Activated CD8-positive, alpha-beta T cell treated with anti-CD3 and anti-CD28 coated beads for 36 hours (primary cell): ENCODE measurements at regions not wholly inside any gene's neighbourhood (a gene's known extent, or its start where the extent isn't known, plus 50 kb on each side); places are given as distances from the start of the nearest gene placed in this dataset.
"Not testable (repeated sequence)": the region's sequence is repeated elsewhere in the genome, so short reads cannot be mapped to it uniquely, and the experiment has no call there.

Source experiments
- ATAC-seq: fragments of 200-7000 bp; cut with Tn5 transposase; one replicate; pipeline ENCODE4 v1.10.0; 2021; ENCODE audit warnings: mild to moderate bottlenecking, moderate library complexity
- CTCF ChIA-PET: fragments of 350-600 bp; sonication (Branson Sonifier 250); formaldehyde crosslinking; loops from one replicate; lab custom pipeline; 2021; ENCODE audit warnings: antibody characterized with exemption; lab: Charles Lee
- POLR2A ChIA-PET: fragments of 350-600 bp; sonication (Branson Sonifier 250); formaldehyde crosslinking; loops from one replicate; lab custom pipeline; 2021; ENCODE audit warnings: antibody characterized with exemption; lab: Charles Lee
- DNase-seq: peaks from one replicate; pipeline ENCODE4 v3.0.0-alpha.2; 2020
- H3K27ac Mint-ChIP-seq: one replicate; pipeline ENCODE4 v1.8.0; 2021; ENCODE audit warnings: mild to moderate bottlenecking, mixed read lengths
- H3K27me3 Mint-ChIP-seq: one replicate; pipeline ENCODE4 v1.8.0; 2021; ENCODE audit warnings: mixed read lengths
- H3K36me3 Mint-ChIP-seq: one replicate; pipeline ENCODE4 v1.8.0; 2021; ENCODE audit warnings: low read depth, mixed read lengths
- H3K4me1 Mint-ChIP-seq: one replicate; pipeline ENCODE4 v1.8.0; 2021; ENCODE audit warnings: low read depth, mixed read lengths
- H3K4me3 Mint-ChIP-seq: one replicate; pipeline ENCODE4 v1.8.0; 2021; ENCODE audit warnings: mild to moderate bottlenecking, moderate library complexity, mixed read lengths
- H3K9me3 Mint-ChIP-seq: one replicate; pipeline ENCODE4 v1.8.0; 2021; ENCODE audit warnings: mixed read lengths
- intact Hi-C: fragments of 100-400 bp; cut with micrococcal nuclease; formaldehyde crosslinking; loops from one replicate; pipeline ENCODE4 v1.10.0; 2022
- TF ChIP-seq, protein P1 (sequence below): fragments of 200-600 bp; IDR thresholded peaks from one replicate; pipeline ENCODE4 v1.8.0; 2022; ENCODE audit warnings: antibody characterized with exemption, mild to moderate bottlenecking

DNA sequence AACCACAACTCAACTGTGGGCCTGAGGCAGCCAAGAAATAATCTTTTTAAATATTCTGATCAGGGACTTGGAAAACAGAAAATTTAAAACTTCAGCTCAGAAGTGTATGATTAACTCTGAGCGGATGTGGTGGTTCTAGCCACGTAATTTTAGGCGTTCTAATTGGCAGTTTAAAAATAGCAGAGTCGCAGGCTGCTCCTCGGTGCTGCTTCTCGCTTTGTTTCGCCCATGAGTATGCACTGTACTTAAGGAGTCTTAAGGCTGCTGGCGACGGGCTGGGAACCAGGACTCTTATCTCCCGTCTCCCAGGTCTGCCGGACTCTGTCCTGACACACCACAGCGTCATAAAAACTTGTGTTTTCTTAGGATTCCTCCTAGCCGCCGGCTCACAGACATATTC lies 113.4 kb upstream of the PELI2 start:
- CTCF ChIA-PET: no interaction called here
- peaks cover 39% of the 10 kb centered on the region for H3K4me1 Mint-ChIP-seq
- TF ChIP-seq, protein P1, sequence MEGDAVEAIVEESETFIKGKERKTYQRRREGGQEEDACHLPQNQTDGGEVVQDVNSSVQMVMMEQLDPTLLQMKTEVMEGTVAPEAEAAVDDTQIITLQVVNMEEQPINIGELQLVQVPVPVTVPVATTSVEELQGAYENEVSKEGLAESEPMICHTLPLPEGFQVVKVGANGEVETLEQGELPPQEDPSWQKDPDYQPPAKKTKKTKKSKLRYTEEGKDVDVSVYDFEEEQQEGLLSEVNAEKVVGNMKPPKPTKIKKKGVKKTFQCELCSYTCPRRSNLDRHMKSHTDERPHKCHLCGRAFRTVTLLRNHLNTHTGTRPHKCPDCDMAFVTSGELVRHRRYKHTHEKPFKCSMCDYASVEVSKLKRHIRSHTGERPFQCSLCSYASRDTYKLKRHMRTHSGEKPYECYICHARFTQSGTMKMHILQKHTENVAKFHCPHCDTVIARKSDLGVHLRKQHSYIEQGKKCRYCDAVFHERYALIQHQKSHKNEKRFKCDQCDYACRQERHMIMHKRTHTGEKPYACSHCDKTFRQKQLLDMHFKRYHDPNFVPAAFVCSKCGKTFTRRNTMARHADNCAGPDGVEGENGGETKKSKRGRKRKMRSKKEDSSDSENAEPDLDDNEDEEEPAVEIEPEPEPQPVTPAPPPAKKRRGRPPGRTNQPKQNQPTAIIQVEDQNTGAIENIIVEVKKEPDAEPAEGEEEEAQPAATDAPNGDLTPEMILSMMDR: no peak
- POLR2A ChIA-PET: no interaction called here
- H3K9me3 Mint-ChIP-seq: peaks cover 4% of the 10 kb centered on the region
- peak; percentile 66 for DNase-seq
- peak; percentile 65 for ATAC-seq
- no peaks in the 10 kb centered on the region for H3K36me3 Mint-ChIP-seq
- no peak overlapping the region for H3K27ac Mint-ChIP-seq
- H3K27me3 Mint-ChIP-seq: peaks cover 56% of the 10 kb centered on the region
- intact Hi-C loops: loop anchor here (10.0 kb wide), 1 partner anchor 200 kb away; no protein-coding TSS in a partner anchor
- no peak overlapping the region for H3K4me3 Mint-ChIP-seq

DNA sequence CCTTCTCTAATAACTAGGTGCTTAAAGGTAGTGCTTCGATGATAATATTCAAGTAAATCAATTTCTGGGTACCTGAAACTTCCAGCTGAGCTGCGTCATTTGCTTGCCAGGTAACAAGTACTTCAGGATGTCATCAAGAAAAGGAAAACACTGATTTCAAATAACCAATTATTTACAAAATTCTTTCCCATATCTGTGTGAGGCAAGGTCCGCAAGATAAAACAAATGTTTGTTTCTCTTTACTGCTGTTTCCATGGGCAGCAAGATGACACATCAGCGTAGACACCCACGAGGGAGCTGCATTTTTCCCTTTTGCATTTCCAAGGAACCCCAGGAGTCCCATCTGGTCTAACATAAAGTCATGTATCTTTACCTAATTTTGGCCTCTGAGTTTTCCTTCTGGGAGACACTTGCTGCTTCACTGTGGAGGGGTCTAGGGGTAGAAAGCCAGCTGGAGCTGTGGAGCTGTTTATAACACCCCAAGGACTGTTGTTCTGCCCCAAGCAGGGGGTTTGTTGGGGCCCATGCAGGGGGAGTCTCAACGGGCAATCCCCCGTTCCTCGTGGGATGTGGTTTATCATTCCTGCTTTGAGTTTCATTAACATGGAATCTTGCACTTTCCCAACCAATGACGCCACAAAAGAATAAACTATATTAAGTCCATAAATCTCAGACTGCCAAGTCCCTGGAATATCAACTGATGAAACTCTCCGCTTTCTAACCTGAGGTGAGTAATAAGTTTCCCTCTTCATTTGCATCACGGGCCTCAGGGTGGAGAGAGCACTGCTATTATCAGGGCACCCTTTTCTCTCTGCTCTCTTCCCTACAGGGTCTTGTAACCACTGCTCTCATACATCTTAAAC lies 112.8 kb upstream of the PELI2 start:
- POLR2A ChIA-PET: no interaction called here
- Mint-ChIP-seq H3K36me3 (no peaks in the 10 kb centered on the region), H3K4me3 (no peak overlapping the region), H3K4me1 (peaks cover 39% of the 10 kb centered on the region), H3K9me3 (peaks cover 4% of the 10 kb centered on the region), H3K27ac (no peak overlapping the region), H3K27me3 (peaks cover 54% of the 10 kb centered on the region)
- no peak for ATAC-seq
- DNase-seq: no peak
- intact Hi-C loops: loop anchor here (10.0 kb wide), 1 partner anchor 199 kb away; no protein-coding TSS in a partner anchor
- CTCF ChIA-PET: no interaction called here
- TF ChIP-seq, protein P1: no peak

DNA sequence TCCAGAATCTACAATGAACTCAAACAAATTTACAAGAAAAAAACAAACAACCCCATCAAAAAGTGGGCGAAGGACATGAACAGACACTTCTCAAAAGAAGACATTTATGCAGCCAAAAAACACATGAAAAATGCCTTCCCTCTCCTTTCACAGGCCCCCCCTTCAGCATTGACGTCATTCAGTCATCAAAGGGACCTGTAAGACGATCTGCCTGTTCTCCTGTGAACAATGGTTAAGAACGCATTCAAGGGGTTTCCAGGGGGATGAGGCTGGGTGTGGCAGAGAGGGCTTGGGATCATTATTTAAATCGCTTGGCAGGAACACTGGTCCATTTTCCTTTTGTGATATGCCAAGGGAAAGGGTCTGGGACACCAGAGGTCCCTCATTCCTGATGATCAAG lies 110.7 kb upstream of the PELI2 start:
- H3K9me3 Mint-ChIP-seq, H3K36me3 Mint-ChIP-seq, DNase-seq, CTCF ChIA-PET, ATAC-seq, H3K4me3 Mint-ChIP-seq, POLR2A ChIA-PET, H3K27ac Mint-ChIP-seq: not testable (repeated sequence)
- peaks cover 54% of the 10 kb centered on the region for H3K27me3 Mint-ChIP-seq
- intact Hi-C loops: loop anchor here (10.0 kb wide), 1 partner anchor 197 kb away; no protein-coding TSS in a partner anchor
- peaks cover 33% of the 10 kb centered on the region for H3K4me1 Mint-ChIP-seq

DNA sequence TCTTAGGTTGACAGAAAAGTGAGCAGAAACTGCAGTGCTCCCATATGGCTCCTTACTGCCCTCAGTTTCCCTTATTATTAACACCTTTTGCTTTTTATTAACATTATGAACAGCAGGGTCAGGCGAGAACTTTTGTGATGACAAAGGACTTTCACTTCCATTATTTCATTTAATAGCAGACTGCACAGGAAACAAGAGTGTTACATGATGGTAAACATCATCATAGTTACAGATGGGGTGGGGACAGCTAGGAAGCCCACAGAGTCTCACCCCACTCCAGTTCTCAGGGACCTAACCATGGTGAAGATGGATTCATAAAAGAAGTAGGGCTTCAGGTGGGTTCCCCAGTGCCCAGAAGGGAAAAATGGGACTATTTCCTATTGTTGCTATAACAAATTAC lies 110.1 kb upstream of the PELI2 start:
- Mint-ChIP-seq H3K36me3 (no peaks in the 10 kb centered on the region), H3K4me1 (peaks cover 26% of the 10 kb centered on the region), H3K27me3 (peaks cover 55% of the 10 kb centered on the region), H3K4me3 (no peak overlapping the region), H3K9me3 (peaks cover 4% of the 10 kb centered on the region), H3K27ac (no peak overlapping the region)
- ChIA-PET POLR2A (no interaction called here), CTCF (no interaction called here)
- ATAC-seq: no peak
- TF ChIP-seq, protein P1: no peak
- no peak for DNase-seq
- intact Hi-C loops: loop anchor here (10.0 kb wide), 1 partner anchor 197 kb away; no protein-coding TSS in a partner anchor

DNA sequence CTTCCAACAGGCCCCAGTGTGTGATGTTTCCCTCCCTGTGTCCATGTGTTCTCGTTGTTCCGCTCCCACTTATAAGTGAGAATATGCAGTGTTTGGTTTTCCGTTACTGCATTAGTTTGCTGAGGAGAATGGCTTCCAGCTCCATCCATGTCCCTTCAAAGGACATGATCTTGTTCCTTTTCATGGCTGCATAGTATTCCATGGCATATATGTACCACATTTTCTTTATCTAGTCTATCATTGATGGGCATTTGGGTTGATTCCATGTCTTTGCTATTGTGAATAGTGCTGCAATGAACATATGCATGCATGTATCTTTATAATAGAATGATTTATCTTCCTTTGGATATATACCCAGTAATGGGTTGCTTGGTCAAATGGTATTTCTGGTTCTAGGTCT lies 109.5 kb upstream of the PELI2 start:
- H3K4me3 Mint-ChIP-seq, DNase-seq, H3K36me3 Mint-ChIP-seq, ATAC-seq, POLR2A ChIA-PET, CTCF ChIA-PET, H3K9me3 Mint-ChIP-seq, H3K27ac Mint-ChIP-seq: not testable (repeated sequence)
- H3K4me1 Mint-ChIP-seq: peaks cover 21% of the 10 kb centered on the region
- H3K27me3 Mint-ChIP-seq: peaks cover 57% of the 10 kb centered on the region
- intact Hi-C loops: loop anchor here (10.0 kb wide), 1 partner anchor 196 kb away; no protein-coding TSS in a partner anchor

DNA sequence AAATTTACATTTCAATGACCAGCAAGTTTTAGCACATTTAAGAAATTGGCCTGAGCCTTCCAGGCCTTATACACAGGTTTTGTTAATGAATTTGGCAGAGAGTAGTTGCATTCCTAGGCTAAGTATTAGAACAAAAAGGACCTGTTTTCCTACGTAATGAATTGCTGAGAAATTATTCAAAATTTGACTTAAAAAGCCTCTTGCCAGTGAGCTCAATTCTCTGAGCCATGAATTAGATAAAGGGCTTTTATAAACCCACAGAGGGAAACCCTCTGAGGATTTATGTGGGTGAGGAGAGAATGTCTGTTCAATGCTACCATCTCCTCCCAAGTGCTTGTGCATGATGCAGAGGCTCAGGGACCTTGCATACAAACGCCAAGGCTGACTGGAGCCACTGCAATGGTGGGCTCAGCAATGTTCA lies 94.5 kb upstream of the PELI2 start:
- TF ChIP-seq, protein P1: no peak
- Mint-ChIP-seq H3K9me3 (peaks cover 4% of the 10 kb centered on the region), H3K4me1 (no peaks in the 10 kb centered on the region), H3K27ac (no peak overlapping the region), H3K36me3 (peaks cover 2% of the 10 kb centered on the region), H3K27me3 (peaks cover 7% of the 10 kb centered on the region), H3K4me3 (no peak overlapping the region)
- no peak for DNase-seq
- ChIA-PET POLR2A (no interaction called here), CTCF (no interaction called here)
- ATAC-seq: no peak
- intact Hi-C loops: no loop called here
